IMR-90 (cell line): ENCODE measurements at regions not wholly inside any gene's neighbourhood (a gene's known extent, or its start where the extent isn't known, plus 50 kb on each side); places are given as distances from the start of the nearest gene placed in this dataset.

Experiments
- ATAC-seq: fragments of 200-7000 bp; cut with Tn5 transposase; 2 replicates; pipeline ENCODE4 v1.9.1; 2020; ENCODE audit warnings: low read depth, mild to moderate bottlenecking, moderate library complexity
- BruUV-seq: library from RNA; stranded (reverse); fragments of 400-500 nt; replicated peaks from 2 replicates; lab custom pipeline; 2021; lab: Mats Ljungman, UMichigan
- CTCF ChIA-PET: fragments of 300-600 bp; formaldehyde crosslinking; extraction: SDS; loops from one replicate; lab custom pipeline; 2021; ENCODE audit warnings: antibody characterized with exemption; lab: Yijun Ruan, JAX
- POLR2A ChIA-PET: fragments of 300-600 bp; sonication (Branson Sonifier 250); formaldehyde crosslinking; loops from one replicate; lab custom pipeline; 2022; ENCODE audit warnings: antibody characterized with exemption; ENCODE audit not compliant: unreplicated experiment; lab: Charles Lee
- DNase-seq: peaks from one replicate; pipeline ENCODE4 v3.0.0; 2013
- H2AFZ ChIP-seq: replicated peaks from 2 replicates; pipeline ENCODE3; 2013; ENCODE audit warnings: low read length, mild to moderate bottlenecking; ENCODE audit not compliant: poor library complexity
- H2AK5ac ChIP-seq: 2 replicates; pipeline ENCODE4 v1.6.1; 2013; ENCODE audit warnings: low read depth, low read length, inconsistent platforms
- H2AK9ac ChIP-seq: replicated peaks from 2 replicates; pipeline ENCODE3; 2013; ENCODE audit warnings: mild to moderate bottlenecking, low read depth, low read length, moderate library complexity; ENCODE audit not compliant: poor library complexity
- H2BK120ac ChIP-seq: 2 replicates; pipeline ENCODE4 v1.6.1; 2013; ENCODE audit warnings: low read depth, low read length, inconsistent platforms
- H2BK15ac ChIP-seq: 3 replicates; pipeline ENCODE4 v1.6.1; 2013; ENCODE audit warnings: low read depth, low read length, inconsistent platforms
- H2BK20ac ChIP-seq: 2 replicates; pipeline ENCODE4 v1.6.1; 2013; ENCODE audit warnings: low read depth, mild to moderate bottlenecking, inconsistent platforms, low read length, moderate library complexity
- H2BK5ac ChIP-seq: 2 replicates; pipeline ENCODE4 v1.6.1; 2013; ENCODE audit warnings: mild to moderate bottlenecking, low read depth, low read length, inconsistent platforms; ENCODE audit not compliant: poor library complexity, severe bottlenecking
- H3K14ac ChIP-seq: replicated peaks from 2 replicates; pipeline ENCODE4 v1.6.1; 2013; ENCODE audit warnings: low read depth, low read length, inconsistent platforms
- H3K18ac ChIP-seq: 2 replicates; pipeline ENCODE4 v1.6.1; 2013; ENCODE audit warnings: low read depth, low read length, control low read depth
- H3K23ac ChIP-seq: 2 replicates; pipeline ENCODE4 v1.6.1; 2013; ENCODE audit warnings: low read depth, low read length, inconsistent platforms
- H3K27ac ChIP-seq: 2 replicates; pipeline ENCODE4 v1.5.1; 2013; ENCODE audit warnings: mild to moderate bottlenecking, control low read depth, low read length; ENCODE audit not compliant: insufficient read depth
- H3K27me3 ChIP-seq: 2 replicates; pipeline ENCODE4 v1.6.1; 2013; ENCODE audit warnings: low read length; ENCODE audit not compliant: control insufficient read depth, insufficient read depth
- H3K36me3 ChIP-seq: 2 replicates; pipeline ENCODE4 v1.6.1; 2013; ENCODE audit warnings: low read length, mixed read lengths; ENCODE audit not compliant: control insufficient read depth, insufficient read depth
- H3K4ac ChIP-seq: 2 replicates; pipeline ENCODE4 v1.6.1; 2013; ENCODE audit warnings: low read depth, low read length, inconsistent platforms
- H3K4me1 ChIP-seq: 2 replicates; pipeline ENCODE4 v1.6.1; 2013; ENCODE audit warnings: low read length, mixed read lengths; ENCODE audit not compliant: control insufficient read depth, insufficient read depth
- H3K4me2 ChIP-seq: 2 replicates; pipeline ENCODE4 v1.6.1; 2013; ENCODE audit warnings: low read depth, mild to moderate bottlenecking, control low read depth, low read length, moderate library complexity
- H3K4me3 ChIP-seq: 2 replicates; pipeline ENCODE4 v1.5.1; 2013; ENCODE audit warnings: low read depth, mild to moderate bottlenecking, control low read depth, low read length, moderate library complexity; ENCODE audit not compliant: insufficient read depth
- H3K56ac ChIP-seq: 2 replicates; pipeline ENCODE4 v1.6.1; 2013; ENCODE audit warnings: low read length, inconsistent platforms; ENCODE audit not compliant: insufficient read depth; ENCODE audit errors: extremely low read depth
- H3K79me1 ChIP-seq, 2 experiments: 2 replicates each; pipeline ENCODE4 v1.6.1; 2013; ENCODE audit warnings: low read length in 2 of 2, inconsistent platforms in 1 of 2, low read depth in 1 of 2
- H3K9ac ChIP-seq: 2 replicates; pipeline ENCODE4 v1.6.1; 2013; ENCODE audit warnings: low read depth, low read length, control low read depth
- H3K9me1 ChIP-seq: 2 replicates; pipeline ENCODE4 v1.6.1; 2013; ENCODE audit warnings: low read length, inconsistent platforms; ENCODE audit not compliant: insufficient read depth
- H3K9me3 ChIP-seq: 2 replicates; pipeline ENCODE4 v1.6.1; 2013; ENCODE audit warnings: low read length; ENCODE audit not compliant: control insufficient read depth, insufficient read depth
- H4K20me1 ChIP-seq: 2 replicates; pipeline ENCODE4 v1.6.1; 2013; ENCODE audit warnings: low read length, inconsistent platforms; ENCODE audit not compliant: insufficient read depth
- H4K5ac ChIP-seq: 2 replicates; pipeline ENCODE4 v1.6.1; 2013; ENCODE audit warnings: mild to moderate bottlenecking, low read depth, low read length, control low read depth
- H4K8ac ChIP-seq, 2 experiments: 2 replicates each; pipeline ENCODE4 v1.6.1; 2013; ENCODE audit warnings: low read depth in 2 of 2, low read length in 2 of 2, control low read depth in 1 of 2, inconsistent platforms in 1 of 2
- H4K91ac ChIP-seq: 2 replicates; pipeline ENCODE4 v1.6.1; 2013; ENCODE audit warnings: low read depth, low read length, inconsistent platforms; ENCODE audit not compliant: insufficient read depth
- BHLHE40 ChIP-seq: fragments of 150-350 bp; IDR thresholded peaks from 2 replicates; pipeline ENCODE4 v1.6.1; 2016; ENCODE audit warnings: mild to moderate bottlenecking, low read depth, low read length
- CEBPB ChIP-seq: IDR thresholded peaks from 2 replicates; pipeline ENCODE4 v1.6.1; 2012; ENCODE audit warnings: low read depth, low read length, improper control_type of control experiment
- CHD1 ChIP-seq: IDR thresholded peaks from 2 replicates; pipeline ENCODE4 v1.6.1; 2012; ENCODE audit warnings: low read depth, low read length, improper control_type of control experiment
- FOS ChIP-seq: fragments of 150-350 bp; IDR thresholded peaks from 2 replicates; pipeline ENCODE4 v1.6.1; 2016; ENCODE audit warnings: low read depth, low read length
- MAFK ChIP-seq: IDR thresholded peaks from 2 replicates; pipeline ENCODE4 v1.6.1; 2012; ENCODE audit warnings: low read depth, low read length, improper control_type of control experiment
- MAZ ChIP-seq: IDR thresholded peaks from 2 replicates; pipeline ENCODE4 v1.6.1; 2012; ENCODE audit warnings: low read depth, mild to moderate bottlenecking, low read length, improper control_type of control experiment, moderate library complexity, borderline replicate concordance
- MXI1 ChIP-seq: IDR thresholded peaks from 2 replicates; pipeline ENCODE4 v1.6.1; 2012; ENCODE audit warnings: low read depth, mild to moderate bottlenecking, low read length, moderate library complexity, borderline replicate concordance
- NFE2L2 ChIP-seq: fragments of 150-350 bp; IDR thresholded peaks from 2 replicates; pipeline ENCODE4 v1.6.1; 2016; ENCODE audit warnings: low read depth, mild to moderate bottlenecking, low read length
- POLR2A ChIP-seq: IDR thresholded peaks from 2 replicates; pipeline ENCODE4 v1.6.1; 2012; ENCODE audit warnings: mild to moderate bottlenecking, low read depth, low read length
- RAD21 ChIP-seq: IDR thresholded peaks from 2 replicates; pipeline ENCODE4 v1.6.1; 2012; ENCODE audit warnings: low read length, improper control_type of control experiment
- RCOR1 ChIP-seq: IDR thresholded peaks from 2 replicates; pipeline ENCODE4 v1.6.1; 2012; ENCODE audit warnings: mild to moderate bottlenecking, low read length, improper control_type of control experiment; ENCODE audit not compliant: insufficient replicate concordance
- RFX5 ChIP-seq: IDR thresholded peaks from 2 replicates; pipeline ENCODE4 v1.8.0; 2012; ENCODE audit warnings: low read depth, mild to moderate bottlenecking, low read length, moderate library complexity
- SMC3 ChIP-seq: fragments of 150-350 bp; IDR thresholded peaks from 2 replicates; pipeline ENCODE4 v1.6.1; 2016; ENCODE audit warnings: low read depth, mild to moderate bottlenecking, antibody characterized with exemption, low read length, moderate library complexity
- WGBS, 2 experiments: methylation state at CpG; one replicate each; pipeline versions ENCODE4 v1.1.5 to v1.1.7; 2013; ENCODE audit warnings: missing lambda C conversion rate in 2 of 2; ENCODE audit not compliant: insufficient read length in 1 of 2; ENCODE audit errors: extremely low coverage in 2 of 2; 5-methylcytosine and 5-hydroxymethylcytosine counted together
- dilution Hi-C: fragments of 300-500 bp; cut with HindIII; formaldehyde crosslinking; loops from one replicate; pipeline ENCODE4 v1.14.3; 2018; ENCODE audit warnings: low sequenced_read_pairs; ENCODE audit not compliant: unreplicated experiment
- in situ Hi-C: fragments of 300-500 bp; cut with MboI; formaldehyde crosslinking; loops from 3 replicates; pipeline ENCODE4 v1.14.3; 2019; ENCODE audit warnings: low sequenced_read_pairs, inconsistent platforms, mixed read lengths
- intact Hi-C: fragments of 100-400 bp; cut with micrococcal nuclease; formaldehyde crosslinking; loops from 2 replicates; pipeline ENCODE4 v1.10.0; 2022
- TF ChIP-seq, protein P1 (sequence below): fragments of 150-350 bp; IDR thresholded peaks from 2 replicates; pipeline ENCODE4 v1.6.1; 2017; ENCODE audit warnings: mild to moderate bottlenecking, antibody characterized with exemption, low read length, low read depth
- TF ChIP-seq, protein P2 (sequence below): fragments of 150-350 bp; IDR thresholded peaks from 2 replicates; pipeline ENCODE4 v1.6.1; 2016; ENCODE audit warnings: low read depth, mild to moderate bottlenecking, low read length, moderate library complexity, borderline replicate concordance
- TF ChIP-seq, protein P3 (sequence below): conservative IDR thresholded peaks from 2 replicates; pipeline ENCODE4 v1.5.1; 2012; ENCODE audit warnings: mild to moderate bottlenecking, low read depth, low read length, improper control_type of control experiment

DNA sequence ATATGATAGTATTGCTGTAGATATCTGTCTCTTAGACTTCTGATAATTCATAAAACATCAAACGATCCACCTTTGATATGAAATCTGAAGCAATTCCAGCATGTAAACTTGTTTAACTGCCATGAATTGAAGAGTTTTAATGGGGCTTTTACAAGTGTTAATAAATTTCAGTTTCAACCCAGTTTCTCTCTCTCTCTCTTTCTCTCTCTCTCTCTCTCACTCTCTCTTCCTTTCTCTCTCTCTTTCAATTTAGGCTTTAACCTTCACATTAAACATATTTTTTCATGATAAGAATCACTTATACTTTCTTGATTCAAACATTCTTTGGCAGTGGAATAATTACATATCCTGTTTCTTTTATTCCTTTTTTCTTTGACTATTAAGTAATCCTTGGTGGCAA is 296.1 kb downstream of the EPHA4 start:
- POLR2A ChIA-PET: no interaction called here
- no peaks in the 10 kb centered on the region for H3K9me3 ChIP-seq
- ATAC-seq: no peak

More for the DNA sequence above, 296.1 kb downstream of the EPHA4 start:
- Histone ChIP-seq H3K27me3 (no peaks in the 10 kb centered on the region), H3K79me1 (no peaks in the 10 kb centered on the region), H3K27ac (no peak overlapping the region), H2BK120ac (no peak overlapping the region), H3K4me1 (no peaks in the 10 kb centered on the region), H3K4me3 (no peak overlapping the region), H3K9ac (no peak overlapping the region), H4K91ac (no peak overlapping the region), H3K4me2 (no peak overlapping the region), H3K56ac (no peak overlapping the region), H4K8ac (no peak overlapping the region), H4K5ac (no peak overlapping the region), H2AFZ (no peak overlapping the region), H3K14ac (no peak overlapping the region), H2AK9ac (no peak overlapping the region), H2BK15ac (no peak overlapping the region), H3K4ac (no peak overlapping the region), H2BK20ac (no peak overlapping the region), H3K36me3 (no peaks in the 10 kb centered on the region), H3K23ac (no peak overlapping the region), H3K18ac (no peak overlapping the region), H2BK5ac (no peak overlapping the region), H2AK5ac (no peak overlapping the region), H3K9me1 (0 out of 2 replicates have a peak, but pooled peaks cover 2% of the 10 kb centered on the region), H4K20me1 (no peaks in the 10 kb centered on the region)
- in situ Hi-C loops: no loop called here
- no peak for TF ChIP-seq NFE2L2
- no peak for TF ChIP-seq BHLHE40
- TF ChIP-seq FOS: no peak
- no peak for TF ChIP-seq POLR2A
- TF ChIP-seq, protein P1, sequence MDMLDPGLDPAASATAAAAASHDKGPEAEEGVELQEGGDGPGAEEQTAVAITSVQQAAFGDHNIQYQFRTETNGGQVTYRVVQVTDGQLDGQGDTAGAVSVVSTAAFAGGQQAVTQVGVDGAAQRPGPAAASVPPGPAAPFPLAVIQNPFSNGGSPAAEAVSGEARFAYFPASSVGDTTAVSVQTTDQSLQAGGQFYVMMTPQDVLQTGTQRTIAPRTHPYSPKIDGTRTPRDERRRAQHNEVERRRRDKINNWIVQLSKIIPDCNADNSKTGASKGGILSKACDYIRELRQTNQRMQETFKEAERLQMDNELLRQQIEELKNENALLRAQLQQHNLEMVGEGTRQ: no peak
- TF ChIP-seq CHD1: no peak
- TF ChIP-seq, protein P2, sequence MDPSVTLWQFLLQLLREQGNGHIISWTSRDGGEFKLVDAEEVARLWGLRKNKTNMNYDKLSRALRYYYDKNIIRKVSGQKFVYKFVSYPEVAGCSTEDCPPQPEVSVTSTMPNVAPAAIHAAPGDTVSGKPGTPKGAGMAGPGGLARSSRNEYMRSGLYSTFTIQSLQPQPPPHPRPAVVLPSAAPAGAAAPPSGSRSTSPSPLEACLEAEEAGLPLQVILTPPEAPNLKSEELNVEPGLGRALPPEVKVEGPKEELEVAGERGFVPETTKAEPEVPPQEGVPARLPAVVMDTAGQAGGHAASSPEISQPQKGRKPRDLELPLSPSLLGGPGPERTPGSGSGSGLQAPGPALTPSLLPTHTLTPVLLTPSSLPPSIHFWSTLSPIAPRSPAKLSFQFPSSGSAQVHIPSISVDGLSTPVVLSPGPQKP: no peak
- no peak for TF ChIP-seq MXI1
- TF ChIP-seq MAZ: no peak
- TF ChIP-seq RFX5: no peak
- TF ChIP-seq MAFK: no peak
- TF ChIP-seq, protein P3, sequence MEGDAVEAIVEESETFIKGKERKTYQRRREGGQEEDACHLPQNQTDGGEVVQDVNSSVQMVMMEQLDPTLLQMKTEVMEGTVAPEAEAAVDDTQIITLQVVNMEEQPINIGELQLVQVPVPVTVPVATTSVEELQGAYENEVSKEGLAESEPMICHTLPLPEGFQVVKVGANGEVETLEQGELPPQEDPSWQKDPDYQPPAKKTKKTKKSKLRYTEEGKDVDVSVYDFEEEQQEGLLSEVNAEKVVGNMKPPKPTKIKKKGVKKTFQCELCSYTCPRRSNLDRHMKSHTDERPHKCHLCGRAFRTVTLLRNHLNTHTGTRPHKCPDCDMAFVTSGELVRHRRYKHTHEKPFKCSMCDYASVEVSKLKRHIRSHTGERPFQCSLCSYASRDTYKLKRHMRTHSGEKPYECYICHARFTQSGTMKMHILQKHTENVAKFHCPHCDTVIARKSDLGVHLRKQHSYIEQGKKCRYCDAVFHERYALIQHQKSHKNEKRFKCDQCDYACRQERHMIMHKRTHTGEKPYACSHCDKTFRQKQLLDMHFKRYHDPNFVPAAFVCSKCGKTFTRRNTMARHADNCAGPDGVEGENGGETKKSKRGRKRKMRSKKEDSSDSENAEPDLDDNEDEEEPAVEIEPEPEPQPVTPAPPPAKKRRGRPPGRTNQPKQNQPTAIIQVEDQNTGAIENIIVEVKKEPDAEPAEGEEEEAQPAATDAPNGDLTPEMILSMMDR: no peak
- TF ChIP-seq RCOR1: no peak
- no peak for TF ChIP-seq RAD21
- no peak for TF ChIP-seq SMC3
- no peak for TF ChIP-seq CEBPB
- WGBS, 2 experiments: no CpG with 5 or more reads among the region's 1 CpG
- dilution Hi-C loops: no loop called here
- intact Hi-C loops: no loop called here
- BruUV-seq: no TSS peak
- CTCF ChIA-PET: no interaction called here
- no peak for DNase-seq
